Right forelimb (tissue), 1 donor: ENCODE measurements at regions not wholly inside any gene's neighbourhood (a gene's known extent, or its start where the extent isn't known, plus 50 kb on each side); places are given as distances from the start of the nearest gene placed in this dataset.

Source experiments
- DNase-seq: peaks from one replicate; pipeline ENCODE4 v3.0.0-alpha.2; 2018

GRCh38 chr10:10605551-10606081 is 412.1 kb upstream of the CELF2 start:
- DNase-seq: no peak

- no peak for DNase-seq
Measured at GRCh38 chr10:10609379-10609955, 408.2 kb upstream of the CELF2 start.

- DNase-seq: no peak
Measured at GRCh38 chr10:10610171-10610570, 407.5 kb upstream of the CELF2 start.

GRCh38 chr10:10612151-10612550 is 405.5 kb upstream of the CELF2 start:
- DNase-seq: no peak

GRCh38 chr10:10613656-10614244 is 403.9 kb upstream of the CELF2 start:
- DNase-seq: no peak

GRCh38 chr10:10617686-10618085 is 400.0 kb upstream of the CELF2 start:
- no peak for DNase-seq

GRCh38 chr10:10618139-10618538 is 399.5 kb upstream of the CELF2 start:
- DNase-seq: no peak

GRCh38 chr10:10623958-10624566 is 393.6 kb upstream of the CELF2 start:
- no peak for DNase-seq

- no peak for DNase-seq
Measured at GRCh38 chr10:10624567-10624962, 393.1 kb upstream of the CELF2 start.

- no peak for DNase-seq
Measured at GRCh38 chr10:10625491-10625890, 392.2 kb upstream of the CELF2 start.

- no peak for DNase-seq
Measured at GRCh38 chr10:10626734-10627133, 390.9 kb upstream of the CELF2 start.

- DNase-seq: no peak
Measured at GRCh38 chr10:10627414-10627813, 390.3 kb upstream of the CELF2 start.

GRCh38 chr10:10629512-10629911 is 388.2 kb upstream of the CELF2 start:
- DNase-seq: no peak

- DNase-seq: no peak
Measured at GRCh38 chr10:10630281-10630680, 387.4 kb upstream of the CELF2 start.

- DNase-seq: no peak
Measured at GRCh38 chr10:10630782-10631181, 386.9 kb upstream of the CELF2 start.

- DNase-seq: no peak
Measured at GRCh38 chr10:10642189-10642588, 375.5 kb upstream of the CELF2 start.

- DNase-seq: no peak
Measured at GRCh38 chr10:10642751-10643150, 374.9 kb upstream of the CELF2 start.

- DNase-seq: no peak
Measured at GRCh38 chr10:10644008-10644646, 373.5 kb upstream of the CELF2 start.

- DNase-seq: no peak
Measured at GRCh38 chr10:10644676-10645385, 372.8 kb upstream of the CELF2 start.

GRCh38 chr10:10647331-10647730 is 370.3 kb upstream of the CELF2 start:
- no peak for DNase-seq

GRCh38 chr10:10657139-10657760 is 360.4 kb upstream of the CELF2 start:
- no peak for DNase-seq

GRCh38 chr10:10658172-10658785 is 359.4 kb upstream of the CELF2 start:
- DNase-seq: no peak
